ENCODE measurements at regions not wholly inside any gene's neighbourhood (a gene's known extent, or its start where the extent isn't known, plus 50 kb on each side); places are given as distances from the start of the nearest gene placed in this dataset.

DNA sequence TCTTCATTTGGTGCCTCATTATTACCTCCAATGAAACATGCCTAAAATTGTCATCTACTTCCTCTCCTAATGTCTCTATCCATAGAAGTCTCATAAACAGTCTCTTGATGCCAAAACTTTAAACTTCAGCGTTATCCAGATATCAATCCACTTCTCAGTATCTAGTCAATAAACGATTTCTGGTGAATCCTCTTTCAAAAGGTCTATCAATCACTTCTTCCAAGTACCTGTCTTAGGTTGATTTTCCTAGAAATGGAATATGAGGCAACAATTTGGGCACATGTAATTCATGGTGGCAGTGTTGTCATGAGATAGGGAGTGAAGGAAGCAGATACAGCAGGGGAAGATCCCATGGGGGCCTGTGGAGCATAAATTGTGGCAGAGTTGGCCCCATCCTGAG is 348.5 kb upstream of the POU1F1 start:
- no peak for ATAC-seq
- intact Hi-C loops (cut with micrococcal nuclease) (no loop called here), in situ Hi-C loops (cut with MboI) (no loop called here)
- ChIA-PET POLR2A (no interaction called here), CTCF (ENCODE audit: low intra/inter-chr PET ratio) (no interaction called here)
- Histone ChIP-seq H3K27ac (ENCODE audit: extremely low read depth, low read depth, low read length) (no peak overlapping the region), H4K20me1 (replicated peaks; ENCODE audit: control insufficient read depth, insufficient read depth, low read length) (no peaks in the 10 kb centered on the region), H3K4me1 (replicated peaks in 1 of 2; ENCODE audit: control insufficient read depth in 2 of 2, insufficient read depth in 2 of 2, low read length in 2 of 2) (peaks cover 0 to 6% of the 10 kb centered on the region in 2 experiments; a peak in 3 of 5 replicates), H3K4me2 (ENCODE audit: insufficient read depth, low read length) (no peak overlapping the region), H3K4me3 (no peak overlapping the region), H3K36me3 (ENCODE audit: control insufficient read depth, insufficient read depth, low read length) (no peaks in the 10 kb centered on the region), H2AFZ (ENCODE audit: low read depth, low read length) (0 out of 2 replicates have a peak overlapping the region, but pooled peaks have one; percentile 56), H3K27me3 (ENCODE audit: control insufficient read depth in 2 of 2, insufficient read depth in 2 of 2, low read length in 2 of 2) (no peaks in the 10 kb centered on the region), H3K79me2 (ENCODE audit: control insufficient read depth, insufficient read depth, low read length) (no peaks in the 10 kb centered on the region), H3K9me1 (ENCODE audit: control insufficient read depth, insufficient read depth, low read length) (no peaks in the 10 kb centered on the region), H3K9me3 (replicated peaks; ENCODE audit: control insufficient read depth, insufficient read depth, low read depth, low read length) (no peaks in the 10 kb centered on the region; the same call in 1 of the 2 replicates), H3K9ac (ENCODE audit: insufficient read depth in 1 of 2, low read depth in 2 of 2, low read length in 2 of 2) (no peak overlapping the region)
- BruUV-seq (replicated peaks) = no TSS peak
- WGBS (ENCODE audit: insufficient coverage, low coverage, missing lambda C conversion rate) = 0% methylated on average over 2 of the region's 2 CpGs
- DNase-seq (ENCODE audit: extremely low read depth in 1 of 4, low spot score in 3 of 4) = no peak
- FAIRE-seq = no peak
- TF ChIP-seq MCM3 (IDR thresholded peaks at IDR 0.05) (no peak), HMG20B (CRISPR knock-in tag; IDR thresholded peaks at IDR 0.05) (no peak), ZBED1 (IDR thresholded peaks at IDR 0.05) (no peak), SAFB2 (IDR thresholded peaks at IDR 0.05; ENCODE audit: borderline replicate concordance, low read depth, low read length, severe bottlenecking) (no peak), CTBP1 (IDR thresholded peaks at IDR 0.05; ENCODE audit: borderline replicate concordance) (no peak), WHSC1 (IDR thresholded peaks at IDR 0.05; ENCODE audit: low read length) (no peak), SP2 (IDR thresholded peaks at IDR 0.05; ENCODE audit: extremely low read depth, low read depth, low read length, poor library complexity, severe bottlenecking) (no peak), ZNF584 (CRISPR knock-in tag; IDR thresholded peaks at IDR 0.05; ENCODE audit: low read depth) (no peak)
- TF ChIP-seq, protein P1, sequence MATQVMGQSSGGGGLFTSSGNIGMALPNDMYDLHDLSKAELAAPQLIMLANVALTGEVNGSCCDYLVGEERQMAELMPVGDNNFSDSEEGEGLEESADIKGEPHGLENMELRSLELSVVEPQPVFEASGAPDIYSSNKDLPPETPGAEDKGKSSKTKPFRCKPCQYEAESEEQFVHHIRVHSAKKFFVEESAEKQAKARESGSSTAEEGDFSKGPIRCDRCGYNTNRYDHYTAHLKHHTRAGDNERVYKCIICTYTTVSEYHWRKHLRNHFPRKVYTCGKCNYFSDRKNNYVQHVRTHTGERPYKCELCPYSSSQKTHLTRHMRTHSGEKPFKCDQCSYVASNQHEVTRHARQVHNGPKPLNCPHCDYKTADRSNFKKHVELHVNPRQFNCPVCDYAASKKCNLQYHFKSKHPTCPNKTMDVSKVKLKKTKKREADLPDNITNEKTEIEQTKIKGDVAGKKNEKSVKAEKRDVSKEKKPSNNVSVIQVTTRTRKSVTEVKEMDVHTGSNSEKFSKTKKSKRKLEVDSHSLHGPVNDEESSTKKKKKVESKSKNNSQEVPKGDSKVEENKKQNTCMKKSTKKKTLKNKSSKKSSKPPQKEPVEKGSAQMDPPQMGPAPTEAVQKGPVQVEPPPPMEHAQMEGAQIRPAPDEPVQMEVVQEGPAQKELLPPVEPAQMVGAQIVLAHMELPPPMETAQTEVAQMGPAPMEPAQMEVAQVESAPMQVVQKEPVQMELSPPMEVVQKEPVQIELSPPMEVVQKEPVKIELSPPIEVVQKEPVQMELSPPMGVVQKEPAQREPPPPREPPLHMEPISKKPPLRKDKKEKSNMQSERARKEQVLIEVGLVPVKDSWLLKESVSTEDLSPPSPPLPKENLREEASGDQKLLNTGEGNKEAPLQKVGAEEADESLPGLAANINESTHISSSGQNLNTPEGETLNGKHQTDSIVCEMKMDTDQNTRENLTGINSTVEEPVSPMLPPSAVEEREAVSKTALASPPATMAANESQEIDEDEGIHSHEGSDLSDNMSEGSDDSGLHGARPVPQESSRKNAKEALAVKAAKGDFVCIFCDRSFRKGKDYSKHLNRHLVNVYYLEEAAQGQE (IDR thresholded peaks at IDR 0.05; ENCODE audit: borderline replicate concordance) = no peak
- TF ChIP-seq, protein P1 (CRISPR knock-in tag; IDR thresholded peaks at IDR 0.05; ENCODE audit: low read depth) = no peak
- TF ChIP-seq, protein P2, sequence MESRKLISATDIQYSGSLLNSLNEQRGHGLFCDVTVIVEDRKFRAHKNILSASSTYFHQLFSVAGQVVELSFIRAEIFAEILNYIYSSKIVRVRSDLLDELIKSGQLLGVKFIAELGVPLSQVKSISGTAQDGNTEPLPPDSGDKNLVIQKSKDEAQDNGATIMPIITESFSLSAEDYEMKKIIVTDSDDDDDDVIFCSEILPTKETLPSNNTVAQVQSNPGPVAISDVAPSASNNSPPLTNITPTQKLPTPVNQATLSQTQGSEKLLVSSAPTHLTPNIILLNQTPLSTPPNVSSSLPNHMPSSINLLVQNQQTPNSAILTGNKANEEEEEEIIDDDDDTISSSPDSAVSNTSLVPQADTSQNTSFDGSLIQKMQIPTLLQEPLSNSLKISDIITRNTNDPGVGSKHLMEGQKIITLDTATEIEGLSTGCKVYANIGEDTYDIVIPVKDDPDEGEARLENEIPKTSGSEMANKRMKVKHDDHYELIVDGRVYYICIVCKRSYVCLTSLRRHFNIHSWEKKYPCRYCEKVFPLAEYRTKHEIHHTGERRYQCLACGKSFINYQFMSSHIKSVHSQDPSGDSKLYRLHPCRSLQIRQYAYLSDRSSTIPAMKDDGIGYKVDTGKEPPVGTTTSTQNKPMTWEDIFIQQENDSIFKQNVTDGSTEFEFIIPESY (CRISPR knock-in tag; IDR thresholded peaks at IDR 0.05) = no peak
- TF ChIP-seq, protein P3, sequence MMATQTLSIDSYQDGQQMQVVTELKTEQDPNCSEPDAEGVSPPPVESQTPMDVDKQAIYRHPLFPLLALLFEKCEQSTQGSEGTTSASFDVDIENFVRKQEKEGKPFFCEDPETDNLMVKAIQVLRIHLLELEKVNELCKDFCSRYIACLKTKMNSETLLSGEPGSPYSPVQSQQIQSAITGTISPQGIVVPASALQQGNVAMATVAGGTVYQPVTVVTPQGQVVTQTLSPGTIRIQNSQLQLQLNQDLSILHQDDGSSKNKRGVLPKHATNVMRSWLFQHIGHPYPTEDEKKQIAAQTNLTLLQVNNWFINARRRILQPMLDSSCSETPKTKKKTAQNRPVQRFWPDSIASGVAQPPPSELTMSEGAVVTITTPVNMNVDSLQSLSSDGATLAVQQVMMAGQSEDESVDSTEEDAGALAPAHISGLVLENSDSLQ (IDR thresholded peaks at IDR 0.05) = peak; percentile 38
